ENCODE measurements at regions not wholly inside any gene's neighbourhood (a gene's known extent, or its start where the extent isn't known, plus 50 kb on each side); places are given as distances from the start of the nearest gene placed in this dataset.

DNA sequence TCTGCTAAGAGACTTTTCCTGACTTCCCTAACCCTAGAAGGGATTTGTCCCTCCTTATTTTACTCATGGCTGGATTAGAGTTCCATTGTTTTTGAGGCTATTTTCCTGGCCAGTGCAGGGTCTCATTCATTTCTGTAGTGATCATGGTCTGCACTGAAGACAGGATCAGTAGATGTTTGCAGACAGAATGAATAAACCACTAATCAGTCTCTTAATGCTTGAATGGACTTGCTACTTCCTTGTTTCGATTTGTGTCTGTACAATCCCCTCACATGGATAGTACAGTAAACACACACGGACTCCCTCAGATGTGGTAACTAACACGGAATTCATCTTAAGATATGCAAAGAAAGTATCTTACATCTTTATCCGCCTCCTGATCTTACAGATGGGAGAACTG, 102.6 kb upstream of the PRB2 start:
- TF ChIP-seq, protein P1, sequence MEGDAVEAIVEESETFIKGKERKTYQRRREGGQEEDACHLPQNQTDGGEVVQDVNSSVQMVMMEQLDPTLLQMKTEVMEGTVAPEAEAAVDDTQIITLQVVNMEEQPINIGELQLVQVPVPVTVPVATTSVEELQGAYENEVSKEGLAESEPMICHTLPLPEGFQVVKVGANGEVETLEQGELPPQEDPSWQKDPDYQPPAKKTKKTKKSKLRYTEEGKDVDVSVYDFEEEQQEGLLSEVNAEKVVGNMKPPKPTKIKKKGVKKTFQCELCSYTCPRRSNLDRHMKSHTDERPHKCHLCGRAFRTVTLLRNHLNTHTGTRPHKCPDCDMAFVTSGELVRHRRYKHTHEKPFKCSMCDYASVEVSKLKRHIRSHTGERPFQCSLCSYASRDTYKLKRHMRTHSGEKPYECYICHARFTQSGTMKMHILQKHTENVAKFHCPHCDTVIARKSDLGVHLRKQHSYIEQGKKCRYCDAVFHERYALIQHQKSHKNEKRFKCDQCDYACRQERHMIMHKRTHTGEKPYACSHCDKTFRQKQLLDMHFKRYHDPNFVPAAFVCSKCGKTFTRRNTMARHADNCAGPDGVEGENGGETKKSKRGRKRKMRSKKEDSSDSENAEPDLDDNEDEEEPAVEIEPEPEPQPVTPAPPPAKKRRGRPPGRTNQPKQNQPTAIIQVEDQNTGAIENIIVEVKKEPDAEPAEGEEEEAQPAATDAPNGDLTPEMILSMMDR (IDR thresholded peaks at IDR 0.05), result no peak
- no peak for TF ChIP-seq EZH2 (IDR thresholded peaks at IDR 0.05)

Measured in neural progenitor cell (in vitro differentiated cells).